ENCODE measurements at regions not wholly inside any gene's neighbourhood (a gene's known extent, or its start where the extent isn't known, plus 50 kb on each side); places are given as distances from the start of the nearest gene placed in this dataset.

GRCh38 chr11:106353031-106353430, 275.6 kb downstream of the AASDHPPT start:
- no peak for DNase-seq (ENCODE audit: low spot score)
- Histone ChIP-seq H3K4me3 (no peak overlapping the region), H3K4me1 (replicated peaks) (no peaks in the 10 kb centered on the region), H3K9me3 (no peaks in the 10 kb centered on the region), H3K36me3 (no peaks in the 10 kb centered on the region), H3K27ac (no peak overlapping the region), H3K27me3 (replicated peaks; ENCODE audit: insufficient read depth) (no peaks in the 10 kb centered on the region)
- intact Hi-C loops (cut with DNase I), result no loop called here
- WGBS, result 76% methylated on average over 2 of the region's 2 CpGs
- TF ChIP-seq POLR2AphosphoS5 (IDR thresholded peaks at IDR 0.05) (no peak), CTCF (IDR thresholded peaks at IDR 0.05) (no peak), POLR2A (IDR thresholded peaks at IDR 0.05) (no peak)

- no peak for DNase-seq (ENCODE audit: low spot score)
- WGBS, result 42% methylated on average over 2 of the region's 2 CpGs
- intact Hi-C loops (cut with DNase I), result no loop called here
- Histone ChIP-seq H3K9me3 (no peaks in the 10 kb centered on the region), H3K27me3 (replicated peaks; ENCODE audit: insufficient read depth) (no peaks in the 10 kb centered on the region), H3K36me3 (no peaks in the 10 kb centered on the region), H3K4me1 (replicated peaks) (no peaks in the 10 kb centered on the region), H3K27ac (no peak overlapping the region), H3K4me3 (no peak overlapping the region)
- TF ChIP-seq POLR2A (IDR thresholded peaks at IDR 0.05), result no peak
- TF ChIP-seq CTCF (IDR thresholded peaks at IDR 0.05), result no peak
- TF ChIP-seq POLR2AphosphoS5 (IDR thresholded peaks at IDR 0.05), result no peak
Measured at GRCh38 chr11:106369224-106369623, 291.8 kb downstream of the AASDHPPT start.

- no peak overlapping the region for H3K27ac ChIP-seq
- DNase-seq (ENCODE audit: low spot score), result no peak
- no peaks in the 10 kb centered on the region for H3K9me3 ChIP-seq
- 61% methylated on average over 3 of the region's 3 CpGs for WGBS
- intact Hi-C loops (cut with DNase I), result no loop called here
- H3K36me3 ChIP-seq, result no peaks in the 10 kb centered on the region
- H3K4me1 ChIP-seq (replicated peaks), result no peaks in the 10 kb centered on the region
- H3K4me3 ChIP-seq, result no peak overlapping the region
- no peaks in the 10 kb centered on the region for H3K27me3 ChIP-seq (replicated peaks; ENCODE audit: insufficient read depth)
- TF ChIP-seq CTCF (IDR thresholded peaks at IDR 0.05), result no peak
- TF ChIP-seq POLR2AphosphoS5 (IDR thresholded peaks at IDR 0.05), result no peak
- TF ChIP-seq POLR2A (IDR thresholded peaks at IDR 0.05), result no peak
Measured at GRCh38 chr11:106378513-106379179, 301.2 kb downstream of the AASDHPPT start.

DNA sequence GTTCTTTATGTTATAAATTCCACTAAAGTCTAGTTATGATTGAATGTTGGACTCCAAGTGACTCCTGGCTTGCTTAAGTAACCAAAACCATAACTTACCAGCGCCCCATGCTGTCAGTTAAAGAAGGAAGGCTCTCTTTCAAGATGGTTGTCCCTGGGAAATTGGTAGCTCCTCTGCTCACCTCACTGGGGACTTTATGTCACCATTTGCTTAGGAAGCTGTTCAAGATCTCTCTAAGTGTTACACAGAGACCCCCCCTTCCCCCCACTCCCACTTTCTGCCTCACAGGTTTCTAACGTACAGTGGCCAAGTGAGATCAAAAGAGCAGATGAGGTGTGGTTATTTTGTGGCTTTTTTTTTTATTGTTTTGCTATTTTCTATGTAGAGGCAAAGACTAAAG, 301.8 kb downstream of the AASDHPPT start:
- no peak overlapping the region for H3K4me3 ChIP-seq
- no peaks in the 10 kb centered on the region for H3K27me3 ChIP-seq (replicated peaks; ENCODE audit: insufficient read depth)
- H3K9me3 ChIP-seq, result no peaks in the 10 kb centered on the region
- H3K27ac ChIP-seq, result no peak overlapping the region
- H3K4me1 ChIP-seq (replicated peaks), result no peaks in the 10 kb centered on the region
- no peak for DNase-seq (ENCODE audit: low spot score)
- TF ChIP-seq CTCF (IDR thresholded peaks at IDR 0.05) (no peak), POLR2A (IDR thresholded peaks at IDR 0.05) (no peak), POLR2AphosphoS5 (IDR thresholded peaks at IDR 0.05) (no peak)
- intact Hi-C loops (cut with DNase I), result no loop called here
- no peaks in the 10 kb centered on the region for H3K36me3 ChIP-seq
- 65% methylated on average over 2 of the region's 2 CpGs for WGBS

DNA sequence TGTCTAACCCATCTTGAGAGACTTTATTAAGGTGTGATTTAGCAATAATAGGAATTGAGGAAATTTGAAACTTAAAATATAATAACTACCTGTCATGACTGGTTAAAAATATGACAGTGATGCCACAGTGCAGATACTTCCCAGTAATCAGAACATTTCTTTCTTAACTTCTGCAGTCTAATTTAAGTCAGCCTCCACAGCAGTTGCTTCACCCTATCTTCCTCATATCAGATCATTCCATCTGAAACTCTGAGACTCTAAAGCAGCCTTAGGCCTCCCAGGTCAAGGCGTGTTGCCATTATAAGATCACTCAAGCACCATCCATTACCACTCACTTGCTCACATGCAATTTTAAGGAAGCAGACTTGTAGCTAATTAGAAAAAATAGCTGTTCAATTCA, 302.2 kb downstream of the AASDHPPT start:
- DNase-seq (ENCODE audit: low spot score), result no peak
- H3K36me3 ChIP-seq, result no peaks in the 10 kb centered on the region
- H3K27ac ChIP-seq, result no peak overlapping the region
- intact Hi-C loops (cut with DNase I), result no loop called here
- 55% methylated on average over 1 of the region's 1 CpG for WGBS
- H3K4me1 ChIP-seq (replicated peaks), result no peaks in the 10 kb centered on the region
- no peaks in the 10 kb centered on the region for H3K27me3 ChIP-seq (replicated peaks; ENCODE audit: insufficient read depth)
- H3K9me3 ChIP-seq, result no peaks in the 10 kb centered on the region
- TF ChIP-seq POLR2AphosphoS5 (IDR thresholded peaks at IDR 0.05), result no peak
- TF ChIP-seq CTCF (IDR thresholded peaks at IDR 0.05), result no peak
- TF ChIP-seq POLR2A (IDR thresholded peaks at IDR 0.05), result no peak
- no peak overlapping the region for H3K4me3 ChIP-seq

Measured in prostate gland (tissue), 2 donors.